ENCODE measurements at regions not wholly inside any gene's neighbourhood (a gene's known extent, or its start where the extent isn't known, plus 50 kb on each side); places are given as distances from the start of the nearest gene placed in this dataset.

GRCh38 chr5:101785090-101785489 is 511.0 kb downstream of the SLCO4C1 start:
- no peak overlapping the region for H3K14ac ChIP-seq (ENCODE audit: insufficient read length)
- H3K79me2 ChIP-seq (ENCODE audit: control insufficient read depth in 1 of 2, insufficient read depth in 2 of 2, low read length in 2 of 2) = no peaks in the 10 kb centered on the region
- no peak overlapping the region for H2BK120ac ChIP-seq (replicated peaks; ENCODE audit: low read depth, low read length)
- no peak overlapping the region for H2BK12ac ChIP-seq (ENCODE audit: low read depth, low read length)
- peaks cover 0 to 4% (median 0%) of the 10 kb centered on the region in 4 experiments; a peak in 3 of 7 replicates for H3K27me3 ChIP-seq (replicated peaks in 1 of 4; ENCODE audit: control insufficient read depth in 3 of 4, extremely low read depth in 1 of 4, insufficient read depth in 3 of 4, low read length in 3 of 4)
- no peak for FAIRE-seq
- no peaks in the 10 kb centered on the region for H4K20me1 ChIP-seq (replicated peaks in 1 of 2; ENCODE audit: control insufficient read depth in 1 of 2, insufficient read depth in 2 of 2, low read length in 2 of 2)
- 80% methylated on average over 2 of the region's 2 CpGs; no CpG with 5 or more reads in 1 of the 2 experiments for WGBS, 2 experiments (ENCODE audit: extremely low coverage in 1 of 2, insufficient coverage in 1 of 2, insufficient read length in 1 of 2, insufficient replicate concordance in 2 of 2, low coverage in 1 of 2, low lambda C conversion rate in 2 of 2, missing lambda C conversion rate in 1 of 2)
- CTCF ChIA-PET (ENCODE audit: partially characterized antibody) = interaction anchor here (1.1 kb wide), 1 partner anchor 12 kb away, joined by 4 read pairs; no protein-coding TSS in a partner anchor
- H3K56ac ChIP-seq (replicated peaks; ENCODE audit: insufficient read length, low read depth, low read length) = no peak overlapping the region
- no peak overlapping the region for H2BK5ac ChIP-seq (ENCODE audit: low read depth, low read length)
- no peaks in the 10 kb centered on the region for H3K36me3 ChIP-seq (ENCODE audit: control insufficient read depth in 2 of 4, insufficient read depth in 4 of 4, low read length in 3 of 4)
- no peak overlapping the region for H2BK15ac ChIP-seq (ENCODE audit: low read length)
- peaks cover 0 to 4% (median 2%) of the 10 kb centered on the region in 4 experiments; a peak in 3 of 7 replicates for H3K4me1 ChIP-seq (replicated peaks in 1 of 4; ENCODE audit: control insufficient read depth in 3 of 4, insufficient read depth in 4 of 4, low read length in 3 of 4)
- H4K91ac ChIP-seq (replicated peaks; ENCODE audit: insufficient read length, low read length) = no peak overlapping the region
- no peaks in the 10 kb centered on the region for H3K23me2 ChIP-seq (ENCODE audit: low read depth, low read length)
- POLR2A ChIA-PET (ENCODE audit: partially characterized antibody) = no interaction called here
- H3K79me1 ChIP-seq (ENCODE audit: low read depth, low read length) = no peaks in the 10 kb centered on the region
- no peak overlapping the region for H3K4me2 ChIP-seq (ENCODE audit: insufficient read depth in 1 of 2, low read depth in 2 of 2, low read length in 2 of 2)
- no peak overlapping the region for H3K4me3 ChIP-seq (ENCODE audit: extremely low read depth in 1 of 4, insufficient read depth in 2 of 4, low read depth in 3 of 4, low read length in 4 of 4)
- H3K9ac ChIP-seq (replicated peaks in 1 of 4; ENCODE audit: extremely low read depth in 1 of 4, low read depth in 3 of 4, low read length in 3 of 4) = no peak overlapping the region
- no peak overlapping the region for H3K4ac ChIP-seq (replicated peaks; ENCODE audit: insufficient read length, low read depth, low read length)
- no peak overlapping the region for H4K5ac ChIP-seq (ENCODE audit: insufficient read length, low read depth, low read length)
- no peak overlapping the region for H3K18ac ChIP-seq (ENCODE audit: extremely low read depth, low read length)
- no peak for DNase-seq (ENCODE audit: low read depth in 1 of 2, low spot score in 2 of 2)
- H3K27ac ChIP-seq (ENCODE audit: low read depth, low read length) = no peak overlapping the region
- no peak overlapping the region for H3K23ac ChIP-seq (ENCODE audit: insufficient read length)
- no peak overlapping the region for H2BK20ac ChIP-seq (ENCODE audit: low read length)
- no peak overlapping the region for H2AFZ ChIP-seq (ENCODE audit: low read length)
- H2AK5ac ChIP-seq (ENCODE audit: low read depth, low read length) = no peak overlapping the region
- H3K9me3 ChIP-seq (ENCODE audit: insufficient read depth in 2 of 2, low read depth in 1 of 2, low read length in 1 of 2) = no peaks in the 10 kb centered on the region
- H4K8ac ChIP-seq (ENCODE audit: extremely low read depth, insufficient read depth, low read length) = no peak overlapping the region
- TF ChIP-seq POU5F1 (IDR thresholded peaks at IDR 0.05; ENCODE audit: low read depth, low read length) (no peak), TBP (IDR thresholded peaks at IDR 0.05; ENCODE audit: low read depth, low read length) (no peak), HDAC2 (IDR thresholded peaks at IDR 0.05; ENCODE audit: borderline replicate concordance in 1 of 2, low read depth in 2 of 2, low read length in 2 of 2) (no peak), RAD21 (IDR thresholded peaks at IDR 0.05 in 1 of 2, conservative IDR thresholded peaks at IDR 0.05 in 1 of 2; ENCODE audit: low read depth in 2 of 2, low read length in 2 of 2) (no peak), CEBPB (IDR thresholded peaks at IDR 0.05; ENCODE audit: low read depth, low read length) (no peak), BRCA1 (IDR thresholded peaks at IDR 0.05; ENCODE audit: low read depth, low read length) (no peak), RNF2 (IDR thresholded peaks at IDR 0.05; ENCODE audit: borderline replicate concordance, low read depth, low read length, missing control alignments, poor library complexity, severe bottlenecking) (no peak), PHF8 (conservative IDR thresholded peaks at IDR 0.05; ENCODE audit: low read depth, low read length) (no peak), CTBP2 (IDR thresholded peaks at IDR 0.05; ENCODE audit: borderline replicate concordance, insufficient read depth, insufficient read length, low read length) (no peak), ASH2L (IDR thresholded peaks at IDR 0.05; ENCODE audit: low read length) (no peak), JUN (IDR thresholded peaks at IDR 0.05; ENCODE audit: low read depth, low read length) (no peak), GTF2F1 (IDR thresholded peaks at IDR 0.05; ENCODE audit: borderline replicate concordance, low read depth, low read length) (no peak), EP300 (IDR thresholded peaks at IDR 0.05; ENCODE audit: borderline replicate concordance in 1 of 2, low read depth in 2 of 2, low read length in 2 of 2) (no peak)

Measured in H1 (cell line).